Keratinocyte (primary cell): ENCODE measurements at regions not wholly inside any gene's neighbourhood (a gene's known extent, or its start where the extent isn't known, plus 50 kb on each side); places are given as distances from the start of the nearest gene placed in this dataset.

Experiments used
- DNase-seq: peaks from one replicate; pipeline ENCODE4 v3.0.0-alpha.2; 2011; ENCODE audit warnings: low read depth, missing footprints, low spot score
- FAIRE-seq: peaks from 2 replicates; lab custom pipeline; 2011; peaks lifted over from hg19 to GRCh38; lab: Jason Lieb, UNC
- H2AFZ ChIP-seq: 2 replicates; pipeline ENCODE4 v1.6.0; 2012; ENCODE audit warnings: low read length, control low read depth, inconsistent platforms; ENCODE audit not compliant: control insufficient read depth
- H3K27ac ChIP-seq: 2 replicates; pipeline ENCODE4 v1.5.1; 2011; ENCODE audit warnings: low read length; ENCODE audit not compliant: control insufficient read depth, insufficient read depth
- H3K27me3 ChIP-seq: 3 replicates; pipeline ENCODE4 v1.6.0; 2011; ENCODE audit warnings: low read length; ENCODE audit not compliant: control insufficient read depth, insufficient read depth; ENCODE audit errors: extremely low read depth
- H3K36me3 ChIP-seq, 2 experiments: 2 replicates in 1 of 2; 3 replicates in 1 of 2; pipeline ENCODE4 v1.5.1; 2011; ENCODE audit warnings: low read length in 2 of 2, mild to moderate bottlenecking in 1 of 2; ENCODE audit not compliant: control insufficient read depth in 2 of 2, insufficient read depth in 2 of 2; ENCODE audit errors: extremely low read depth in 1 of 2
- H3K4me1 ChIP-seq: 3 replicates; pipeline ENCODE4 v1.5.1; 2011; ENCODE audit warnings: low read length; ENCODE audit not compliant: control insufficient read depth, insufficient read depth; ENCODE audit errors: extremely low read depth
- H3K4me2 ChIP-seq: 3 replicates; pipeline ENCODE4 v1.6.0; 2011; ENCODE audit warnings: low read depth, low read length; ENCODE audit not compliant: control insufficient read depth, insufficient read depth; ENCODE audit errors: extremely low read depth
- H3K4me3 ChIP-seq, 3 experiments: fragments of 200-600 bp in 1 of 3; sonication (generic) in 1 of 3; 2 replicates in 2 of 3; 3 replicates in 1 of 3; pipeline ENCODE4 v1.5.1; 2011 to 2016; ENCODE audit warnings: low read length in 3 of 3, mild to moderate bottlenecking in 3 of 3, control low read depth in 2 of 3, inconsistent platforms in 1 of 3, low read depth in 1 of 3, mixed read lengths in 1 of 3, mixed run types in 1 of 3, moderate library complexity in 1 of 3; ENCODE audit not compliant: control insufficient read depth in 2 of 3, insufficient read depth in 2 of 3; ENCODE audit errors: extremely low read depth in 1 of 3
- H3K79me2 ChIP-seq: 2 replicates; pipeline ENCODE4 v1.6.0; 2012; ENCODE audit warnings: low read length; ENCODE audit not compliant: control insufficient read depth, insufficient read depth
- H3K9ac ChIP-seq: 3 replicates; pipeline ENCODE4 v1.6.0; 2011; ENCODE audit warnings: low read length; ENCODE audit not compliant: control insufficient read depth, insufficient read depth; ENCODE audit errors: extremely low read depth
- H3K9me1 ChIP-seq: 3 replicates; pipeline ENCODE4 v1.6.0; 2011; ENCODE audit warnings: low read length; ENCODE audit not compliant: control insufficient read depth, insufficient read depth; ENCODE audit errors: extremely low read depth
- H3K9me3 ChIP-seq: 2 replicates; pipeline ENCODE4 v1.5.1; 2012; ENCODE audit warnings: low read depth, low read length; ENCODE audit not compliant: control insufficient read depth
- H4K20me1 ChIP-seq: 3 replicates; pipeline ENCODE4 v1.6.0; 2011; ENCODE audit warnings: low read length; ENCODE audit not compliant: control insufficient read depth, insufficient read depth; ENCODE audit errors: extremely low read depth
- CTCF ChIP-seq, 3 experiments: IDR thresholded peaks in 1 of 3; conservative IDR thresholded peaks in 1 of 3; optimal IDR thresholded peaks in 1 of 3; 2 replicates in 2 of 3; 3 replicates in 1 of 3; pipeline versions ENCODE3 to v1.5.1; 2011; ENCODE audit warnings: low read length in 3 of 3, mild to moderate bottlenecking in 3 of 3, moderate library complexity in 2 of 3, control low read depth in 1 of 3, inconsistent platforms in 1 of 3; ENCODE audit not compliant: insufficient read depth in 2 of 3; ENCODE audit errors: extremely low read depth in 1 of 3
- EZH2 ChIP-seq: IDR thresholded peaks from one replicate; pipeline ENCODE4 v1.6.1; 2012; ENCODE audit warnings: inconsistent platforms, mild to moderate bottlenecking, low read length, moderate library complexity
- dilution Hi-C: fragments of 300-500 bp; cut with MboI; formaldehyde crosslinking; loops from one replicate; pipeline ENCODE4 v1.7.0; 2020; ENCODE audit warnings: low sequenced_read_pairs; ENCODE audit not compliant: extremely low pct_ligation_motif_present

GRCh38 chr13:32829676-32830335, 186.4 kb upstream of the KL start:
- peaks cover 25% of the 10 kb centered on the region for H3K4me1 ChIP-seq
- H3K4me3 ChIP-seq: no peak overlapping the region
- H3K9ac ChIP-seq: peak overlapping the region; percentile 53
- H3K9me1 ChIP-seq: no peaks in the 10 kb centered on the region
- H3K27ac ChIP-seq: peak overlapping the region; percentile 70
- TF ChIP-seq CTCF (optimal IDR thresholded peaks at IDR 0.05 in 1 of 3, IDR thresholded peaks at IDR 0.05 in 1 of 3, conservative IDR thresholded peaks at IDR 0.05 in 1 of 3; ENCODE audit: extremely low read depth in 1 of 3, insufficient read depth in 2 of 3, low read length in 3 of 3): no peak
- no peak for TF ChIP-seq EZH2
- peak overlapping the region; percentile 27 for H2AFZ ChIP-seq
- peak; percentile 96 for FAIRE-seq
- peak; percentile 88 for DNase-seq
- no peaks in the 10 kb centered on the region for H3K79me2 ChIP-seq
- H3K27me3 ChIP-seq: no peaks in the 10 kb centered on the region
- no peaks in the 10 kb centered on the region for H3K36me3 ChIP-seq
- peak overlapping the region; percentile 45 for H3K4me2 ChIP-seq
- no peaks in the 10 kb centered on the region for H4K20me1 ChIP-seq
- no peaks in the 10 kb centered on the region for H3K9me3 ChIP-seq
- dilution Hi-C loops: no loop called here

DNA sequence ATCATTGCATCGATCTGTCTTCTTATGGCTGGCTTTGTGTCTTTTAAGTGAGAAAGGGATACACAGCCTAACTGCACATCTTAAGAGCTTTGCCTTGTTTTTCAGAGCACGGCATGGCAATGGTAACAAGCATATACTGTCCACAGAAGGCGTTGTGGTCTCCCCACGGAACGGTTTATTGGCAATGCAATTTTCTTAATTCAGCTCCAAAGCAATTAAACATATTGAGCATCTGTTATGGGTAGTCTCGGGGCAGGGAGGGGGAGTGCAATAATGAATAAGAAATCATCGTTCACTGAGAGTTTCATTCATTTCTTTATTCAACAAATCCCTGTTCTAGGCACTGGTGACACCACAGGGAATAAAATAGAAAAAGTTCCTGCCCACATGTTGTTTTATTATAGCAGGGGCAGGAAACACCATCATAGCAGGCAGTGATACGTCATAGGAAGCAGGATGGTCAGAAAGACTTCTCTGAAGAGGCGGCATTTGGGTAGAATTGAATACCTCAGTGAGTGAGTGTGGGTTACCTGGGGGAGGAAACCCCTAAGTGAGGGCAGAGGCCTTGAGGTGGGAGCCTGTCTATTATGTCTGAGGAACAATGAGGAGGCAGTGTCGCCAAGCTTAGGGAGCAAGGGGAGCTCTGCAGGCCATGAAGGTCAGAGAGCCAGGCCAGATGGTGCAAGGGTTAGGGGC, 185.7 kb upstream of the KL start:
- Histone ChIP-seq H3K4me3 (no peak overlapping the region), H2AFZ (no peak overlapping the region), H3K79me2 (no peaks in the 10 kb centered on the region), H3K27ac (peak overlapping the region; percentile 70), H3K4me1 (peaks cover 19% of the 10 kb centered on the region), H3K9me3 (no peaks in the 10 kb centered on the region), H3K9ac (no peak overlapping the region), H4K20me1 (no peaks in the 10 kb centered on the region), H3K9me1 (no peaks in the 10 kb centered on the region), H3K4me2 (peak overlapping the region; percentile 45), H3K27me3 (no peaks in the 10 kb centered on the region), H3K36me3 (no peaks in the 10 kb centered on the region)
- DNase-seq: no peak
- FAIRE-seq: no peak
- TF ChIP-seq CTCF (optimal IDR thresholded peaks at IDR 0.05 in 1 of 3, IDR thresholded peaks at IDR 0.05 in 1 of 3, conservative IDR thresholded peaks at IDR 0.05 in 1 of 3; ENCODE audit: extremely low read depth in 1 of 3, insufficient read depth in 2 of 3, low read length in 3 of 3) (no peak), EZH2 (no peak)
- dilution Hi-C loops: no loop called here
